ENCODE measurements at regions not wholly inside any gene's neighbourhood (a gene's known extent, or its start where the extent isn't known, plus 50 kb on each side); places are given as distances from the start of the nearest gene placed in this dataset.

GRCh38 chr15:61367953-61368352 lies 138.9 kb upstream of the RORA start:
- TF ChIP-seq CTCF (IDR thresholded peaks at IDR 0.05) (no peak), POLR2AphosphoS5 (IDR thresholded peaks at IDR 0.05) (no peak)
